Kidney (tissue), 13 donors: ENCODE measurements at regions not wholly inside any gene's neighbourhood (a gene's known extent, or its start where the extent isn't known, plus 50 kb on each side); places are given as distances from the start of the nearest gene placed in this dataset.
A peak's percentile ranks its signal among the peaks of the same experiment; 100 is the strongest.

ENCODE experiments used
- DNase-seq, 5 donors: peaks; one replicate each; pipeline ENCODE4 v3.0.0-alpha.2; 2013 to 2020
- FAIRE-seq: peaks from 2 replicates; lab custom pipeline; 2012; peaks lifted over from hg19 to GRCh38; lab: Jason Lieb, UNC
- H3K27ac ChIP-seq, 2 donors: one replicate each; pipeline ENCODE4 v1.7.0; 2013; ENCODE audit warnings: low read depth in 2 of 2, low read length in 2 of 2, inconsistent platforms in 1 of 2
- H3K27me3 ChIP-seq: one replicate; pipeline ENCODE4 v1.7.1; 2013; ENCODE audit warnings: low read length, inconsistent platforms; ENCODE audit not compliant: control insufficient read depth, insufficient read depth
- H3K36me3 ChIP-seq, 3 donors: one replicate each; pipeline versions ENCODE4 v1.7.0 to v1.7.1; 2013; ENCODE audit warnings: low read length in 3 of 3, control low read depth in 1 of 3, inconsistent platforms in 1 of 3; ENCODE audit not compliant: insufficient read depth in 3 of 3, control insufficient read depth in 2 of 3
- H3K4me1 ChIP-seq, 3 donors: one replicate each; pipeline versions ENCODE4 v1.7.0 to v1.7.1; 2013; ENCODE audit warnings: low read length in 3 of 3, inconsistent platforms in 1 of 3, low read depth in 1 of 3; ENCODE audit not compliant: control insufficient read depth in 2 of 3, insufficient read depth in 2 of 3
- H3K4me3 ChIP-seq, 3 donors: one replicate each; pipeline versions ENCODE4 v1.7.0 to v1.8.1; 2013; ENCODE audit warnings: low read length in 3 of 3, control low read depth in 1 of 3, inconsistent platforms in 1 of 3
- H3K9ac ChIP-seq, 3 donors: one replicate each; pipeline versions ENCODE4 v1.7.0 to v1.7.1; 2013; ENCODE audit warnings: low read length in 3 of 3, control low read depth in 1 of 3, inconsistent platforms in 1 of 3
- H3K9me3 ChIP-seq, 3 donors: one replicate each; pipeline versions ENCODE4 v1.7.0 to v1.7.1; 2013; ENCODE audit warnings: low read length in 3 of 3, control low read depth in 1 of 3, inconsistent platforms in 1 of 3; ENCODE audit not compliant: control insufficient read depth in 2 of 3, insufficient read depth in 1 of 3
- intact Hi-C: fragments of 100-400 bp; cut with DNase I; formaldehyde crosslinking; loops from one replicate; pipeline ENCODE4 v1.11.1; 2022
- TF ChIP-seq, protein P1 (sequence below): IDR thresholded peaks from 3 replicates; pipeline ENCODE4 v1.5.1; 2012; ENCODE audit warnings: mild to moderate bottlenecking, moderate library complexity, borderline replicate concordance; ENCODE audit not compliant: insufficient read depth; ENCODE audit errors: extremely low read depth
- donor health status: control.
- donor health status: control.
- donor health status: control.
- donor health status: control.
- donor health status: control.
- donor health status: DM: yes; HTN: yes; CAD: no.
- donor health status: Normal renal cell carcinoma (clear cell type).

DNA sequence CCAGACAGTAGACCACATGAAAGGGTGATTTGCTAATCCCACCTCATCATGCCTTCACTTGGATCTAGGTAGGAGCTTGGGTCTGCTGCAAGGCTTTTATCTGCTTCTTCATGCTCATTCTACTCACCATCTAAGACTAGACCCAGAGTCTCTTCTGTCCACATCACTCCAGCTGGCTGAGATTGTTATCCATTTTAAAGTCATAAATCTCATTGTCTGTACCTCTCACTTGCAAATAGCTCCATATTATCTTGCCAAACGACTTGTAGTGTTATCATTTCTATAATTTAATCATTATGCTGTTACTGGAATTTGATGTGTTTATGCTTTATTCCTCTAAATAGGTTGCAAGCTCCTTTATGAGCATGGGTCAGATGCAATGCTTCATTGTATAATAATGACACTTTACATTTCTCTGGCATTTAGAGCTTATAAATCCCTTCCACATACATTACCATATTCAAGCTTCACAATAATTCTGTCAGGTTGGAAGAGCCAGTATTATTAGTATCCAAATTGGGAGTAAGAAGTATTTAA lies 254.2 kb upstream of the SORL1-AS1 start:
- DNase-seq, result no peak
- FAIRE-seq, result no peak
- intact Hi-C loops, result no loop called here
- no peak overlapping the region for H3K4me3 ChIP-seq
- H3K36me3 ChIP-seq, result no peaks in the 10 kb centered on the region
- H3K27ac ChIP-seq, result no peak overlapping the region
- no peaks in the 10 kb centered on the region for H3K27me3 ChIP-seq
- H3K9me3 ChIP-seq, result no peaks in the 10 kb centered on the region
- no peaks in the 10 kb centered on the region for H3K4me1 ChIP-seq
- TF ChIP-seq, protein P1, sequence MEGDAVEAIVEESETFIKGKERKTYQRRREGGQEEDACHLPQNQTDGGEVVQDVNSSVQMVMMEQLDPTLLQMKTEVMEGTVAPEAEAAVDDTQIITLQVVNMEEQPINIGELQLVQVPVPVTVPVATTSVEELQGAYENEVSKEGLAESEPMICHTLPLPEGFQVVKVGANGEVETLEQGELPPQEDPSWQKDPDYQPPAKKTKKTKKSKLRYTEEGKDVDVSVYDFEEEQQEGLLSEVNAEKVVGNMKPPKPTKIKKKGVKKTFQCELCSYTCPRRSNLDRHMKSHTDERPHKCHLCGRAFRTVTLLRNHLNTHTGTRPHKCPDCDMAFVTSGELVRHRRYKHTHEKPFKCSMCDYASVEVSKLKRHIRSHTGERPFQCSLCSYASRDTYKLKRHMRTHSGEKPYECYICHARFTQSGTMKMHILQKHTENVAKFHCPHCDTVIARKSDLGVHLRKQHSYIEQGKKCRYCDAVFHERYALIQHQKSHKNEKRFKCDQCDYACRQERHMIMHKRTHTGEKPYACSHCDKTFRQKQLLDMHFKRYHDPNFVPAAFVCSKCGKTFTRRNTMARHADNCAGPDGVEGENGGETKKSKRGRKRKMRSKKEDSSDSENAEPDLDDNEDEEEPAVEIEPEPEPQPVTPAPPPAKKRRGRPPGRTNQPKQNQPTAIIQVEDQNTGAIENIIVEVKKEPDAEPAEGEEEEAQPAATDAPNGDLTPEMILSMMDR, result no peak
- no peak overlapping the region for H3K9ac ChIP-seq

DNA sequence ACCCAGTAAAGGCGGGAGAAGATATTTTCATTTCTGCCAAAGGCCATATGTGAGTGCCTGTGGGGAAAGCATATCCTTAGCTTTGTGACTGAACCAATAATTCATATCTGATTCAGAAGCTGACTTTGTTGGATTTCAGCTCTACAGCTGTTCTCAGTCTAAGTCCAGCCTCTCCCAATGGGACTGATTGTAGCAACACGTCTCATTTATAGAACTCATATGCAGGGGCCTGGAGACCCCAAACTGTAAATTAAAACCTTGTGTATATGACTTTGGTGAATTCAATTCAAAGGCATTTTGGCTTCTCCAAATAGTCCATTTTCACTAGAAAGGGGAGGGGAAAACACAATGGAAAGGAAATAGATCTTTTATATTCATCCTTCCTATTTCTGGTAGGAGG lies 250.4 kb upstream of the SORL1-AS1 start:
- no peak for FAIRE-seq
- no peaks in the 10 kb centered on the region for H3K27me3 ChIP-seq
- peak in 2 of 5 donors; percentile 58 to 84 for DNase-seq
- no peaks in the 10 kb centered on the region for H3K4me1 ChIP-seq
- H3K4me3 ChIP-seq, result no peak overlapping the region
- no peak overlapping the region for H3K27ac ChIP-seq
- intact Hi-C loops, result no loop called here
- H3K9me3 ChIP-seq, result no peaks in the 10 kb centered on the region
- TF ChIP-seq, protein P1, result no peak
- H3K36me3 ChIP-seq, result no peaks in the 10 kb centered on the region
- no peak overlapping the region for H3K9ac ChIP-seq

DNA sequence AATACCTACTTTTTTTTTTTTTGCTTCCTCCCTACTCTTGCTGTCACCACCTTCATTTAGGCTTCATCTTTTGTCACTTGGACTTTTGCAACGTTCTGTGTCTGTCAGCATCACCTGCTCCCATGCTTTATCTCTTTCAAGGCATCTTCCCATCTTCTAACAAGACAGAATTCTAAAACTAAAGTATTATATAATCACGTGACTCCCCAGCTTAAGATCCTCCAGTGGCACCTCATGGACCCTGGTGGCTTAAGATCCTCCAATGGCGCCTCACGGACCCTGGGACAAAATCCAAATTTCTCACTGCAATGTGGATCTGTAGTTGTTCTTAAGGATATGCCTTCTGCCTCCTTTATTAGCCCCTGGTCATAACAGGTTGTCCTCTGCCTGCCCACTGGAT lies 248.2 kb upstream of the SORL1-AS1 start:
- no peak overlapping the region for H3K9ac ChIP-seq
- H3K27me3 ChIP-seq, result no peaks in the 10 kb centered on the region
- H3K4me1 ChIP-seq, result no peaks in the 10 kb centered on the region
- no peaks in the 10 kb centered on the region for H3K36me3 ChIP-seq
- DNase-seq (no peak), FAIRE-seq (no peak)
- no peak overlapping the region for H3K4me3 ChIP-seq
- TF ChIP-seq, protein P1, result no peak
- no peaks in the 10 kb centered on the region for H3K9me3 ChIP-seq
- H3K27ac ChIP-seq, result no peak overlapping the region
- intact Hi-C loops, result no loop called here

DNA sequence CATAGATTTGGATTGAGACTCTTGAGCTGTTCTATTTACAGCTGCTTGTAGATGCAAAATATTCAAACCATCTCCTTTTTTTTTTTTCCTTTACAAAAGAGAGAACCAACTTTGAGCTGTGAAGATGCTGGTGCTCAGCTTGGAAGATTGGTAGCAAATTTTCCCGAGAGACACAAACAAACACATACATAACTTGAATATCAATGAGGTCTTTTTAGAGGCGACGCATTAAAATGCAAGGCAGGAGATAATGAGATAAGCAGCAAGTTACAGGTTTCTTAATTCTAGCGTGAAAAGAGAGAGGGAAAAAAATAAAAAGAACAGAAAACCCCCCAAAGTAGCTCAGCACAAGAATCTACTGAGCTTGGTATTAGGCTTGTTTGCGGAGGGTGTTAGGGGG lies 247.0 kb upstream of the SORL1-AS1 start:
- TF ChIP-seq, protein P1, result no peak
- Histone ChIP-seq H3K27ac (no peak overlapping the region), H3K27me3 (no peaks in the 10 kb centered on the region), H3K9me3 (no peaks in the 10 kb centered on the region), H3K9ac (no peak overlapping the region), H3K4me3 (no peak overlapping the region), H3K4me1 (no peaks in the 10 kb centered on the region), H3K36me3 (no peaks in the 10 kb centered on the region)
- FAIRE-seq (no peak), DNase-seq (no peak)
- intact Hi-C loops, result no loop called here
